Mucosa of descending colon (tissue), 3 donors: ENCODE measurements at regions not wholly inside any gene's neighbourhood (a gene's known extent, or its start where the extent isn't known, plus 50 kb on each side); places are given as distances from the start of the nearest gene placed in this dataset.

Experiments
- ATAC-seq: fragments of 200-7000 bp; cut with Tn5 transposase; one replicate; pipeline ENCODE4 v1.9.1; 2020; ENCODE audit warnings: mild to moderate bottlenecking, moderate library complexity
- DNase-seq, 3 donors: peaks; one replicate each; pipeline ENCODE4 v3.0.0-alpha.2; 2020
- H3K36me3 ChIP-seq: fragments of 200-600 bp; one replicate; pipeline ENCODE4 v1.8.0; 2021; ENCODE audit warnings: low read depth, mild to moderate bottlenecking
- H3K4me1 ChIP-seq: fragments of 200-600 bp; one replicate; pipeline ENCODE4 v1.8.0; 2021; ENCODE audit warnings: low read depth, mild to moderate bottlenecking
- H3K4me3 ChIP-seq: fragments of 200-600 bp; one replicate; pipeline ENCODE4 v1.8.0; 2021; ENCODE audit warnings: mild to moderate bottlenecking
- H3K9me3 ChIP-seq: fragments of 200-600 bp; one replicate; pipeline ENCODE4 v1.8.0; 2021; ENCODE audit warnings: mild to moderate bottlenecking
- CTCF ChIP-seq: fragments of 200-600 bp; IDR thresholded peaks from one replicate; pipeline ENCODE4 v1.8.0; 2022; ENCODE audit warnings: antibody characterized with exemption, mild to moderate bottlenecking
- intact Hi-C, 2 donors: fragments of 100-400 bp; cut with DNase I in 1 of 2; cut with micrococcal nuclease in 1 of 2; formaldehyde crosslinking; loops; one replicate each; pipeline versions ENCODE4 v1.11.0 to v1.11.1; 2022; cut with DNase I, micrococcal nuclease
- donor health status: DM: no; HTN: no; CAD: no; lungs with moderate emphysema.
- donor health status: DM: no; HTN: no; CAD: no.
- donor health status: DM: no; HTN: yes; CAD: no.

- no peak overlapping the region for H3K4me3 ChIP-seq
- intact Hi-C loops, result no loop called here
- no peaks in the 10 kb centered on the region for H3K9me3 ChIP-seq
- peak in 1 of 3 donors; percentile 30 for DNase-seq
- peak; percentile 62 for ATAC-seq
- H3K36me3 ChIP-seq, result no peaks in the 10 kb centered on the region
- TF ChIP-seq CTCF, result no peak
- peaks cover 13% of the 10 kb centered on the region for H3K4me1 ChIP-seq
Measured at GRCh38 chr5:17114715-17115599, 102.5 kb upstream of the BASP1 start.

- no peak overlapping the region for H3K4me3 ChIP-seq
- intact Hi-C loops, result no loop called here
- DNase-seq (no peak), ATAC-seq (no peak)
- H3K4me1 ChIP-seq, result peaks cover 13% of the 10 kb centered on the region
- H3K9me3 ChIP-seq, result no peaks in the 10 kb centered on the region
- no peaks in the 10 kb centered on the region for H3K36me3 ChIP-seq
- no peak for TF ChIP-seq CTCF
Measured at GRCh38 chr5:17115855-17116254, 101.6 kb upstream of the BASP1 start.

- DNase-seq (peak in 2 of 3 donors; percentile 54 to 60), ATAC-seq (peak; percentile 90)
- Histone ChIP-seq H3K9me3 (no peaks in the 10 kb centered on the region), H3K4me1 (peaks cover 13% of the 10 kb centered on the region), H3K36me3 (no peaks in the 10 kb centered on the region), H3K4me3 (no peak overlapping the region)
- intact Hi-C loops, result no loop called here
- TF ChIP-seq CTCF, result no peak
Measured at GRCh38 chr5:17118631-17119030, 98.8 kb upstream of the BASP1 start.

- Histone ChIP-seq H3K9me3 (no peaks in the 10 kb centered on the region), H3K4me3 (no peak overlapping the region), H3K36me3 (no peaks in the 10 kb centered on the region), H3K4me1 (peaks cover under 1% of the 10 kb centered on the region)
- intact Hi-C loops, result no loop called here
- no peak for ATAC-seq
- TF ChIP-seq CTCF, result no peak
- DNase-seq, result no peak
Measured at GRCh38 chr5:17120209-17120608, 97.2 kb upstream of the BASP1 start.

GRCh38 chr5:17121776-17122175 lies 95.7 kb upstream of the BASP1 start:
- H3K9me3 ChIP-seq, result no peaks in the 10 kb centered on the region
- H3K4me3 ChIP-seq, result no peak overlapping the region
- H3K4me1 ChIP-seq, result no peaks in the 10 kb centered on the region
- no peaks in the 10 kb centered on the region for H3K36me3 ChIP-seq
- TF ChIP-seq CTCF, result no peak
- intact Hi-C loops, result no loop called here
- ATAC-seq, result no peak
- DNase-seq, result no peak
